Fibroblast of skin of left biceps (primary cell): ENCODE measurements at regions not wholly inside any gene's neighbourhood (a gene's known extent, or its start where the extent isn't known, plus 50 kb on each side); places are given as distances from the start of the nearest gene placed in this dataset.
"Not testable (repeated sequence)": the region's sequence is repeated elsewhere in the genome, so short reads cannot be mapped to it uniquely, and the experiment has no call there.

Experiments
- DNase-seq, 2 experiments: peaks; one replicate each; pipeline ENCODE4 v3.0.0-alpha.2; 2013; ENCODE audit warnings: low read depth in 2 of 2

GRCh38 chr9:73054091-73054490, 97.6 kb upstream of the ANXA1 start:
- DNase-seq, result no peak

DNA sequence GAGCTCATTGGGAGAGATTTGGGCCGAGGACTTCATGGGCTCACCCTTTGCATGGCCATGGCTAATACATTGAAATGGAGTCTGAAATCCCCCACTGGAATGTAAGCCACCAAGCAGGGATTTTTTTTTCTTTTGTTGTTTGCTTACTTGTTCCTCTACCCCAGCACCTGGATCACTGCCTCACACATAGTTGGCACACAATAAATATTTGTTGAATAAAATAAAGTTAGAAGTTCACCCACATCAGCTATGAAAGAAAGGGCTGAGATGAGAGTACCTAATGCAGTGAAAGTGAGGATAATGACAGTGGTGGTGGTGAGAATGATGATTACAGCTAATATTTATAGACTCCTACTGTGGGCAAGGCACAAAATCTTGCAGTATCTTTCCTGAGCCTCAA, 98.1 kb upstream of the ANXA1 start:
- DNase-seq, result no peak

DNA sequence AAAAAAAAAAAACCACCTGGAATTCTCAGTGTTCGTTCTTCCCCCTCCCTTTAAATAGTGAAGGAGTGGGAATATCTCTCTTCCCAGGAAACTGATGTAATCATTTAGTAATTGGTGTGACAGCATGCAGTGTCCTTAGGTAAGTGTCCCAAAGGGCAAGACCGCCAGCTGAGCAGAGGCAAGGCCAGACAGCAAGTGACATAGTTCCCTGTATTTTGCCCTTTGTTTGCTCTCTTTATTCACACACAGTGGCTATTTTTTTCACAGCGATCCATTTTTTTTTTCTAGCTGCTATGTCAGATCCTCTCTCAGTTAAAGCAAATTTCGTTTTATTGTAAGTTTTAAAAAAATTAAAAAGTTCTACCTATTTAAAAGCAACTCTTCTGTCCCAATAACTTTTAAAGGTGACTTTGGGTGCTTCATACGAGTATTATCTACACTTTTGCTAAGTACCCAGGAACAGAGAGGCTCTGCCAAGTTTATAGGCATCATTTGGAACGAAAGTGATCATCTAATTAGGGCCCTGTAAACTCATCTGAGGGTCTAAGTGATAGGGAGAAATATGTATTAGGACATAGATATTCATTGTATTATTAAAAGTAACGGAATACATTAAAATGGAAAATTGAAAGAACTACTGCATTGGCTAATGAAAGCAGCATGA, 98.2 kb upstream of the ALDH1A1 start:
- DNase-seq, result no peak

DNA sequence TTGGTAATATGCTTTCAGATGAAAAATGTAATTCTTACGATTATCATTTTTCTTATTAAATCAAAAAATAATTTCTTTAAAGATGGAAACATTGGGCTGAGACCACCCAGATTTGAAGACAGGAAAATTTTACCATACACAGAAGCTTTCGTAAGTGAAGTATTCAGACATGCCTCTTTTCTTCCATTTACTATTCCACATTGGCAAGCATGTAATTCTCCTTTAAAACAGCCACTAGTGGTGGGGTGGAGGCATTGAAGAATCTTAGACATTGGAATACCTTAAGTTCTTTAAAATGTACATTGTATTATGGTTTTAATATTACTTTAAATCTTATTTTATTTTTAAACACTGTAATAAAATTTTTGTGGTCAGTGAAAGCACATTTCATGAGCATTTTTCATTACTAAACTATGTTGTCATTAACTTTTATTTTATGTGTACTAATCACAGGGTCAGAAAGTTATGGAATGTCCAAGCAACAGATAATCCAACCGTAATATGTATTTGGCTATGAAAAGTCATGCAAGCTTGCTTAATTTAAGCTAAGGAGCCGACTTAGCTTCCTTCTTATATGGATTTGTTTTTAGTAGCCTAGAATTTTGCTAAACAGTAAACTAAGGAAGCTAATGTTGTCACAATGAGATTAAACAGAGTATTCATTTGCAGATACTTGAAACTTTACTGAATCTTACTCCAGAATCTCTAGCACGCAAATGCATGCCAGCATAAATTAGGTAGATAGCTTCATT, 97.4 kb upstream of the ALDH1A1 start:
- DNase-seq, result peak in 1 of 2 experiments; percentile 5

DNA sequence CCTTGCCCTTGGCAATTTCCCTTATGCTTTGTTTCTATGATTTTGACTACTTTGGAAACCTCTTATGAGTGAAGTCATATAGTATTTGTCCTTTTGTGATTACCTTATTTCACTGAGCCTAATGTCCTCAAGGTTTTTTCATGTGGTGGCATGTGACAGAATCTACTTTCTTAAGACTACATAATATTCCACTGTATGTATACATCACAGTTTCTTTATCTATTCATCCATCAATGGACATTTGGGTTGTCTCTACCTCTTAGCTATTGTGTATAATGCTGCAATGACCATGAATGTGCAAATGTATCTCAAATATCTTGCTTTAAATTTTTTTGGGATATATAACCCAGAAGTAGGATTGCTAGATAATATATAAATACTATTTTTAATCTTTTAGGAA, 96.4 kb upstream of the ALDH1A1 start:
- DNase-seq, result no peak

GRCh38 chr9:73046769-73047168, 93.9 kb upstream of the ALDH1A1 start:
- no peak for DNase-seq

DNA sequence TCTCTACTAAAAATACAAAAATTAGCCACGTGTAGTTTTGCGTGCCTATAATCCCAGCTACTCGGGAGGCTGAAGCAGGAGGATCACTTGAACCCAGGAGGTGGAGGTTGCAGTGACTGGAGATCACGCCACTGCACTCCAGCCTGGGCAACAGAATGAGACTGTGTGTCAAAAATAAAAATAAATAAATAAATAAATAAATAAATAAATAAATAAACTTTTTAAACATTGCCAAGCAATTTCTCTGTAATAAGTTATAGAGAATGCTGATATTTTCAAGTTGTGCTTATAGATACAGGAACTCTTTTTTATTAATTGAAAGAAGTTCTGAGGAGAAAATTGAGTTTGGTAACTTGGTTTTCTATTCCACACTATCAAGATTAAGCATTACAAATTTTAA, 91.9 kb upstream of the ALDH1A1 start:
- DNase-seq, result not testable (repeated sequence)

- no peak for DNase-seq
Measured at GRCh38 chr9:73042155-73042554, 89.3 kb upstream of the ALDH1A1 start.

DNA sequence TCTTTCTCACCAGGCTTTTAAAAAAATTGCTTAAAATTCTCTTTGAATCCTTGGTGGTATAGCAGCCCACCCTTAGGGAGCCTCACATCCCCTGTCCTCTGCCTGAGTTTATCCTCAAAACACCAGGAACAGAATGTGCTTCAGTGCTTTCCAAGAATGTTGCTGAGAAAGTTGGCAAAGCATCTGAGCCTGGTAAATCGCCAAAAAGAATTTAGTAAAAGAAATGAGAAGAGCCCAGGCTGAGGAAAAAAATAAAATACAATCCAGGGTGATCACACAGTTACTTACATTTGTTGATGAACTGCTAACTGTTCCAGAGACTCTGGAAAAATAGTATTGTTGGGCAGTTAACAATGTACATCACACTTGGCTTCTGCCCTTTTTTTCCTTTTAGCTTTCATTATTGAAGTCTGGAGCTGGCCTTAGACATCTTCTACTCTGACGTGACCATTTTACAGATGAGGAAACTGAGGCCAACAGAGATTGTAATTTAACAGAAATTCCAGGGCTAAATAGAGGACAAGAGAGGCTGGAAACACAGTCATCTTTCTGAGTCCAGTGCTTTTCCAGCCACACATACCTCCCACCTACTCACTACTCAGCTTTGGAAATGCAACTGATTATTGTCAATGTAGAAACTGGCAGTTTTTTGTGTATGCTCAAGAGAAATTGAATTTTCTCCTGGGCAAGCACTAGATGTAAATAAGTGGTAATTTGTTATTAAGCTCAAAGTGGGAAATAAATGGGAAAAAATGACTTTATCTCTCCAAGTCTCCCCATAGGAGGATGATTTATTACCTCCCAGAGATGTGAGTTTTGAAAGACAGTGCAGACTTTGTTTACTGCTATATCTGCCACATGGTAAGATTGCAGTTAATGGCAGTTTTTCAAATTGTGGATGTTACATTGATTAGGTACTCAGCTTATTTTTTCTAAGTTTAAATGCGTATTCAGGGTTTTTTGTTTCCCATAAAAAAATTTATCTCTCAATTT, 86.7 kb upstream of the ALDH1A1 start:
- peak in 1 of 2 experiments; percentile 10 for DNase-seq

GRCh38 chr9:73038613-73039012, 85.8 kb upstream of the ALDH1A1 start:
- no peak for DNase-seq

DNA sequence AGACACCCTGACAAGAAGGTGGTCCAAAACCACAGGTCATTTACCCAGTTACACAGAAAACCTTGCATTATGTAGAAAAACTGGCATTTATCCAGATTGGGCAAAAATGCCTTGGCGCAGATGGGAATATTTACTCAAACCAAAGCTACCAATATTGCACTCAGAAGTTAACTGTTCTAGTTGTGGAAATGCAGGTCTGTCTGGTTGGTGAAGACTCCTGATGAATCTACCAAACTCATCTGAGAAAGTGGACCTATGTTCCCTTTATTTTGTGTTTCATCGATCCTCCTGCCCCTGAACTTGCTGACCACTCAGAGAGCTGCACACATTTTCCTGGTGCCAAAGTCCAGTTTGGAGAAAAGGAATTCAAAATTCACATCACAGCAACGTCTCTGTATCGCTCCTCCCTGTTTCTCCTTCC, 85.2 kb upstream of the ALDH1A1 start:
- no peak for DNase-seq

GRCh38 chr9:73037613-73038012, 84.8 kb upstream of the ALDH1A1 start:
- no peak for DNase-seq

- DNase-seq, result no peak
Measured at GRCh38 chr9:73034962-73035361, 82.1 kb upstream of the ALDH1A1 start.

DNA sequence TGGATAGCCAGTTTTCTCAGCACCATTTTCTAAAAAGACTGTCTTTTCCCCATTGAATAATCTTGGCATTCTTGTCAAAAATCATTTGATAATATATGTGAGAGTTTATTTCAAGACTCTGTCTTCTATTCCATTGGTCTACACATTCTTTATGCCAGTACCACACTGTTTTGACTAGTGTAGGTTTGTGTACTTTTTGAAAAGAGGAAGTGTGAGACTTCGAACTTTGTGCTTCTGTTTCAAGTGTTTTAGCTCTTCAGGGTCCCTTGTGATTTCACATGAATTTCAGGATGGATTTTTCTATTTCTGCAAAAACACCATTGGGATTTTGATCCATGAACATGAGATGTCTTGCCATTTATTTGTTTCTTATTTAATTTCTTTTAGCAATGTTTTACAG, 78.5 kb upstream of the ALDH1A1 start:
- no peak for DNase-seq

- DNase-seq, result no peak
Measured at GRCh38 chr9:73030370-73031030, 77.6 kb upstream of the ALDH1A1 start.

- no peak for DNase-seq
Measured at GRCh38 chr9:73029346-73029745, 76.5 kb upstream of the ALDH1A1 start.

- DNase-seq, result no peak
Measured at GRCh38 chr9:73026375-73026774, 73.5 kb upstream of the ALDH1A1 start.

GRCh38 chr9:73024601-73025034, 71.8 kb upstream of the ALDH1A1 start:
- DNase-seq, result no peak

- peak in 1 of 2 experiments; percentile 25 for DNase-seq
Measured at GRCh38 chr9:73023025-73023541, 70.2 kb upstream of the ALDH1A1 start.

DNA sequence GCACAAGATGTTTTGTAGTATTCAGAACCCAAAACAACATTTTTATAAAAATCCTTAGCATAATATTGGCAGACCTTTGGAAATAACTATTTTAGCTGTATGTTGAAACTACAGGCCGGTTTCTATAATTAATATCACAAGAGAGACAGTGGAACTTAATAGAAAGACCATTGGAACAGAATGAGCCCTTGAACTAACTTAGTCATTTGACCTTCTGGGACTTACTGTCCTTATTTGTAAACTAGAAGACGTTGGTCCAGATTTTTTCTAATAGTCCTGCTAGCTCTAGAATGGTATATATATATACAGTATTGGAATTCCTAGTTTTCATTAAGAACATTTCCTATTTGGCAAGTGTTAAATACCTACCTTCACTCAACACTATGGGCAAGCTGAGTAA, 69.5 kb upstream of the ALDH1A1 start:
- DNase-seq, result no peak

GRCh38 chr9:73020877-73021276, 68.0 kb upstream of the ALDH1A1 start:
- DNase-seq, result no peak
